Dendritic cell treated with granulocyte-macrophage colony-stimulating factor and Interleukin-4, amounts not matched to agents 40 ng/mL and 50 ng/mL, for 4 days (primary cell): ENCODE measurements at regions not wholly inside any gene's neighbourhood (a gene's known extent, or its start where the extent isn't known, plus 50 kb on each side); places are given as distances from the start of the nearest gene placed in this dataset.

ENCODE experiments used
- H3K27ac Mint-ChIP-seq: one replicate; pipeline ENCODE4 v1.8.0; 2022; ENCODE audit warnings: mild to moderate bottlenecking, mixed read lengths
- H3K27me3 Mint-ChIP-seq: one replicate; pipeline ENCODE4 v1.8.0; 2022; ENCODE audit warnings: mild to moderate bottlenecking, mixed read lengths
- H3K36me3 Mint-ChIP-seq: one replicate; pipeline ENCODE4 v1.8.0; 2022; ENCODE audit warnings: low read depth, mixed read lengths
- H3K4me1 Mint-ChIP-seq: one replicate; pipeline ENCODE4 v1.8.0; 2022; ENCODE audit warnings: low read depth, mixed read lengths
- H3K4me3 Mint-ChIP-seq: one replicate; pipeline ENCODE4 v1.8.0; 2022; ENCODE audit warnings: mild to moderate bottlenecking, moderate library complexity, mixed read lengths
- H3K9me3 Mint-ChIP-seq: one replicate; pipeline ENCODE4 v1.8.0; 2022; ENCODE audit warnings: mixed read lengths
- intact Hi-C: fragments of 100-400 bp; cut with micrococcal nuclease; formaldehyde crosslinking; loops from one replicate; pipeline ENCODE4 v1.15.0; 2022

GRCh38 chr9:86526021-86526420 is 171.8 kb upstream of the TUT7 start:
- no peaks in the 10 kb centered on the region for H3K4me1 Mint-ChIP-seq
- H3K9me3 Mint-ChIP-seq, result no peaks in the 10 kb centered on the region
- H3K36me3 Mint-ChIP-seq, result no peaks in the 10 kb centered on the region
- no peak overlapping the region for H3K27ac Mint-ChIP-seq
- H3K27me3 Mint-ChIP-seq, result no peaks in the 10 kb centered on the region
- intact Hi-C loops, result no loop called here
- H3K4me3 Mint-ChIP-seq, result no peak overlapping the region

GRCh38 chr9:86525182-86525581 is 171.0 kb upstream of the TUT7 start:
- Mint-ChIP-seq H3K27me3 (no peaks in the 10 kb centered on the region), H3K27ac (no peak overlapping the region), H3K4me3 (no peak overlapping the region), H3K4me1 (no peaks in the 10 kb centered on the region), H3K36me3 (no peaks in the 10 kb centered on the region), H3K9me3 (no peaks in the 10 kb centered on the region)
- intact Hi-C loops, result no loop called here

- Mint-ChIP-seq H3K4me3 (no peak overlapping the region), H3K27ac (no peak overlapping the region), H3K9me3 (no peaks in the 10 kb centered on the region), H3K27me3 (no peaks in the 10 kb centered on the region), H3K36me3 (no peaks in the 10 kb centered on the region), H3K4me1 (no peaks in the 10 kb centered on the region)
- intact Hi-C loops, result no loop called here
Measured at GRCh38 chr9:86521977-86522376, 167.8 kb upstream of the TUT7 start.

- Mint-ChIP-seq H3K27ac (no peak overlapping the region), H3K4me3 (no peak overlapping the region), H3K4me1 (no peaks in the 10 kb centered on the region), H3K36me3 (no peaks in the 10 kb centered on the region), H3K27me3 (no peaks in the 10 kb centered on the region), H3K9me3 (no peaks in the 10 kb centered on the region)
- intact Hi-C loops, result no loop called here
Measured at GRCh38 chr9:86521322-86521721, 167.1 kb upstream of the TUT7 start.

GRCh38 chr9:86519066-86519615 is 164.9 kb upstream of the TUT7 start:
- Mint-ChIP-seq H3K9me3 (no peaks in the 10 kb centered on the region), H3K27ac (no peak overlapping the region), H3K36me3 (no peaks in the 10 kb centered on the region), H3K27me3 (no peaks in the 10 kb centered on the region), H3K4me3 (no peak overlapping the region), H3K4me1 (no peaks in the 10 kb centered on the region)
- intact Hi-C loops, result no loop called here

GRCh38 chr9:86517475-86517874 is 163.3 kb upstream of the TUT7 start:
- H3K27me3 Mint-ChIP-seq, result no peaks in the 10 kb centered on the region
- H3K4me3 Mint-ChIP-seq, result no peak overlapping the region
- H3K9me3 Mint-ChIP-seq, result no peaks in the 10 kb centered on the region
- H3K36me3 Mint-ChIP-seq, result no peaks in the 10 kb centered on the region
- no peak overlapping the region for H3K27ac Mint-ChIP-seq
- H3K4me1 Mint-ChIP-seq, result no peaks in the 10 kb centered on the region
- intact Hi-C loops, result no loop called here

- Mint-ChIP-seq H3K27me3 (no peaks in the 10 kb centered on the region), H3K4me1 (no peaks in the 10 kb centered on the region), H3K36me3 (no peaks in the 10 kb centered on the region), H3K27ac (no peak overlapping the region), H3K4me3 (no peak overlapping the region), H3K9me3 (no peaks in the 10 kb centered on the region)
- intact Hi-C loops, result no loop called here
Measured at GRCh38 chr9:86516564-86516963, 162.4 kb upstream of the TUT7 start.

- H3K4me1 Mint-ChIP-seq, result no peaks in the 10 kb centered on the region
- H3K4me3 Mint-ChIP-seq, result no peak overlapping the region
- H3K27me3 Mint-ChIP-seq, result no peaks in the 10 kb centered on the region
- H3K9me3 Mint-ChIP-seq, result no peaks in the 10 kb centered on the region
- H3K27ac Mint-ChIP-seq, result no peak overlapping the region
- no peaks in the 10 kb centered on the region for H3K36me3 Mint-ChIP-seq
- intact Hi-C loops, result no loop called here
Measured at GRCh38 chr9:86515221-86515620, 161.0 kb upstream of the TUT7 start.

- H3K36me3 Mint-ChIP-seq, result no peaks in the 10 kb centered on the region
- intact Hi-C loops, result no loop called here
- H3K27me3 Mint-ChIP-seq, result no peaks in the 10 kb centered on the region
- H3K4me1 Mint-ChIP-seq, result no peaks in the 10 kb centered on the region
- no peaks in the 10 kb centered on the region for H3K9me3 Mint-ChIP-seq
- no peak overlapping the region for H3K4me3 Mint-ChIP-seq
- H3K27ac Mint-ChIP-seq, result no peak overlapping the region
Measured at GRCh38 chr9:86513429-86513828, 159.2 kb upstream of the TUT7 start.

- H3K27ac Mint-ChIP-seq, result no peak overlapping the region
- intact Hi-C loops, result no loop called here
- H3K4me1 Mint-ChIP-seq, result no peaks in the 10 kb centered on the region
- no peaks in the 10 kb centered on the region for H3K9me3 Mint-ChIP-seq
- no peaks in the 10 kb centered on the region for H3K27me3 Mint-ChIP-seq
- no peaks in the 10 kb centered on the region for H3K36me3 Mint-ChIP-seq
- H3K4me3 Mint-ChIP-seq, result no peak overlapping the region
Measured at GRCh38 chr9:86512929-86513328, 158.7 kb upstream of the TUT7 start.

GRCh38 chr9:86511614-86512360 is 157.6 kb upstream of the TUT7 start:
- Mint-ChIP-seq H3K9me3 (no peaks in the 10 kb centered on the region), H3K27me3 (no peaks in the 10 kb centered on the region), H3K4me3 (no peak overlapping the region), H3K27ac (no peak overlapping the region), H3K4me1 (no peaks in the 10 kb centered on the region), H3K36me3 (no peaks in the 10 kb centered on the region)
- intact Hi-C loops, result no loop called here

- no peak overlapping the region for H3K27ac Mint-ChIP-seq
- H3K4me1 Mint-ChIP-seq, result no peaks in the 10 kb centered on the region
- H3K9me3 Mint-ChIP-seq, result no peaks in the 10 kb centered on the region
- intact Hi-C loops, result no loop called here
- H3K27me3 Mint-ChIP-seq, result no peaks in the 10 kb centered on the region
- H3K4me3 Mint-ChIP-seq, result no peak overlapping the region
- H3K36me3 Mint-ChIP-seq, result no peaks in the 10 kb centered on the region
Measured at GRCh38 chr9:86508208-86508903, 154.1 kb upstream of the TUT7 start.

- H3K27ac Mint-ChIP-seq, result no peak overlapping the region
- H3K36me3 Mint-ChIP-seq, result no peaks in the 10 kb centered on the region
- H3K4me1 Mint-ChIP-seq, result no peaks in the 10 kb centered on the region
- H3K9me3 Mint-ChIP-seq, result no peaks in the 10 kb centered on the region
- no peak overlapping the region for H3K4me3 Mint-ChIP-seq
- intact Hi-C loops, result no loop called here
- no peaks in the 10 kb centered on the region for H3K27me3 Mint-ChIP-seq
Measured at GRCh38 chr9:86507212-86507630, 153.0 kb upstream of the TUT7 start.

GRCh38 chr9:86503942-86504341 is 149.7 kb upstream of the TUT7 start:
- H3K27ac Mint-ChIP-seq, result no peak overlapping the region

More at GRCh38 chr9:86503942-86504341, 149.7 kb upstream of the TUT7 start:
- Mint-ChIP-seq H3K9me3 (no peaks in the 10 kb centered on the region), H3K4me1 (peaks cover 10% of the 10 kb centered on the region), H3K4me3 (no peak overlapping the region), H3K36me3 (no peaks in the 10 kb centered on the region), H3K27me3 (no peaks in the 10 kb centered on the region)
- intact Hi-C loops, result no loop called here
